ENCODE measurements at regions not wholly inside any gene's neighbourhood (a gene's known extent, or its start where the extent isn't known, plus 50 kb on each side); places are given as distances from the start of the nearest gene placed in this dataset.

DNA sequence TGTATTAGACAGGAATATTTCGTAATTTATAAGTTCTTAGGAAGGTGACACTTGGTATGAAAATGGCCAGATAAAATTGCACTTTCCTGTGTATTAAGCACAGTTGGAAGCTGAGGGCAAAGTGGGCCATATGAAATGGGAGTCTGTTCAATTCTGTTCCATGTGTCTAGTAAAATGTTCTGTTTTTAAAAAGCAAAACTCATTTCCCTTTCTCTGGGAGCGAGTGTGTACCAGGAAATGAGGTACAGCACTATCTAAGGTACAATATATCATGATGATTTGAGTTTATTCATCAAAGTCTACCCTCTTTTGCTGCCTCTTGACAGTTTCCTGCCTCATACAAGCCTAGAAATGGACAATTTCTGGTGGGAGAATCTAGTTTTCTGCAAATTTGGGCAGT lies 51.2 kb upstream of the KCNN2 start:
- no peak overlapping the region for H3K4me3 Mint-ChIP-seq (ENCODE audit: unreplicated experiment)
- no peaks in the 10 kb centered on the region for H3K36me3 ChIP-seq (ENCODE audit: control insufficient read depth, insufficient read depth, low read length)
- H3K9me3 Mint-ChIP-seq (ENCODE audit: unreplicated experiment) = no peaks in the 10 kb centered on the region
- no peak overlapping the region for H3K4me3 ChIP-seq (ENCODE audit: low read depth, low read length)
- H3K9me3 ChIP-seq = no peaks in the 10 kb centered on the region
- no peaks in the 10 kb centered on the region for H3K4me1 Mint-ChIP-seq (ENCODE audit: low read depth, unreplicated experiment)
- intact Hi-C loops (cut with micrococcal nuclease; ENCODE audit: unreplicated experiment) = no loop called here
- H3K27me3 ChIP-seq (replicated peaks; ENCODE audit: control insufficient read depth, insufficient read depth, low read length) = no peaks in the 10 kb centered on the region
- peaks cover 3% of the 10 kb centered on the region for H3K27me3 Mint-ChIP-seq (ENCODE audit: insufficient read depth, unreplicated experiment)
- ChIA-PET POLR2A (no interaction called here), CTCF (no interaction called here)
- H3K27ac Mint-ChIP-seq (ENCODE audit: unreplicated experiment) = no peak overlapping the region
- H3K4me1 ChIP-seq = no peaks in the 10 kb centered on the region
- no TSS peak for BruUV-seq (replicated peaks)
- no peak for DNase-seq
- H3K36me3 Mint-ChIP-seq (ENCODE audit: insufficient read depth, unreplicated experiment) = no peaks in the 10 kb centered on the region
- TF ChIP-seq, protein P1, sequence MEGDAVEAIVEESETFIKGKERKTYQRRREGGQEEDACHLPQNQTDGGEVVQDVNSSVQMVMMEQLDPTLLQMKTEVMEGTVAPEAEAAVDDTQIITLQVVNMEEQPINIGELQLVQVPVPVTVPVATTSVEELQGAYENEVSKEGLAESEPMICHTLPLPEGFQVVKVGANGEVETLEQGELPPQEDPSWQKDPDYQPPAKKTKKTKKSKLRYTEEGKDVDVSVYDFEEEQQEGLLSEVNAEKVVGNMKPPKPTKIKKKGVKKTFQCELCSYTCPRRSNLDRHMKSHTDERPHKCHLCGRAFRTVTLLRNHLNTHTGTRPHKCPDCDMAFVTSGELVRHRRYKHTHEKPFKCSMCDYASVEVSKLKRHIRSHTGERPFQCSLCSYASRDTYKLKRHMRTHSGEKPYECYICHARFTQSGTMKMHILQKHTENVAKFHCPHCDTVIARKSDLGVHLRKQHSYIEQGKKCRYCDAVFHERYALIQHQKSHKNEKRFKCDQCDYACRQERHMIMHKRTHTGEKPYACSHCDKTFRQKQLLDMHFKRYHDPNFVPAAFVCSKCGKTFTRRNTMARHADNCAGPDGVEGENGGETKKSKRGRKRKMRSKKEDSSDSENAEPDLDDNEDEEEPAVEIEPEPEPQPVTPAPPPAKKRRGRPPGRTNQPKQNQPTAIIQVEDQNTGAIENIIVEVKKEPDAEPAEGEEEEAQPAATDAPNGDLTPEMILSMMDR (IDR thresholded peaks at IDR 0.05; ENCODE audit: insufficient read depth in 1 of 2, low read depth in 1 of 2, low read length in 1 of 2, severe bottlenecking in 1 of 2, unreplicated experiment in 1 of 2) = no peak

DNA sequence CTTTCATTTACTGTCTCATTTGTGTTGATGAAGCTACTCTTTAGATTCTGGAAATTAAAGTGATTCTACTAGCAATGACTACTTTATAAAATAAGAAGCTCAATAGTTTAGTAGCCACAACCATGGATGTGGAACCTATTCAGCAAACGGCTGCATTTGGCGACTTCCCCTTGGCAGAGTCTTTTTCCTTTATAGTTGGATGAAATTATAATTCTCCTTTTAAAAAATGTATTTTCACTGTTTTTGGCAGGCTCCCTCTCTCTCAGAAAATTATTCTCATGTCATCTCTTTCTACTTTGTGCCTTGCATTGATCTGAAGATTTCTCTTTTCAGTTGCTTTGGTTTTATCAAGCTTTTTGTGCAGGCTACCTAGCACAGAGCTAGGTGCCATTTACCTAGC lies 50.6 kb upstream of the KCNN2 start:
- H3K4me3 ChIP-seq (ENCODE audit: low read depth, low read length) = no peak overlapping the region
- no peak overlapping the region for H3K27ac Mint-ChIP-seq (ENCODE audit: unreplicated experiment)
- no peaks in the 10 kb centered on the region for H3K36me3 Mint-ChIP-seq (ENCODE audit: insufficient read depth, unreplicated experiment)
- H3K27me3 Mint-ChIP-seq (ENCODE audit: insufficient read depth, unreplicated experiment) = peaks cover 3% of the 10 kb centered on the region
- H3K4me1 ChIP-seq = no peaks in the 10 kb centered on the region
- CTCF ChIA-PET = no interaction called here
- no TSS peak for BruUV-seq (replicated peaks)
- H3K4me1 Mint-ChIP-seq (ENCODE audit: low read depth, unreplicated experiment) = no peaks in the 10 kb centered on the region
- H3K36me3 ChIP-seq (ENCODE audit: control insufficient read depth, insufficient read depth, low read length) = no peaks in the 10 kb centered on the region
- intact Hi-C loops (cut with micrococcal nuclease; ENCODE audit: unreplicated experiment) = no loop called here
- H3K9me3 ChIP-seq = no peaks in the 10 kb centered on the region
- H3K9me3 Mint-ChIP-seq (ENCODE audit: unreplicated experiment) = no peaks in the 10 kb centered on the region
- POLR2A ChIA-PET = no interaction called here
- TF ChIP-seq, protein P1 (IDR thresholded peaks at IDR 0.05; ENCODE audit: insufficient read depth in 1 of 2, low read depth in 1 of 2, low read length in 1 of 2, severe bottlenecking in 1 of 2, unreplicated experiment in 1 of 2) = no peak
- DNase-seq = no peak
- no peaks in the 10 kb centered on the region for H3K27me3 ChIP-seq (replicated peaks; ENCODE audit: control insufficient read depth, insufficient read depth, low read length)
- no peak overlapping the region for H3K4me3 Mint-ChIP-seq (ENCODE audit: unreplicated experiment)

DNA sequence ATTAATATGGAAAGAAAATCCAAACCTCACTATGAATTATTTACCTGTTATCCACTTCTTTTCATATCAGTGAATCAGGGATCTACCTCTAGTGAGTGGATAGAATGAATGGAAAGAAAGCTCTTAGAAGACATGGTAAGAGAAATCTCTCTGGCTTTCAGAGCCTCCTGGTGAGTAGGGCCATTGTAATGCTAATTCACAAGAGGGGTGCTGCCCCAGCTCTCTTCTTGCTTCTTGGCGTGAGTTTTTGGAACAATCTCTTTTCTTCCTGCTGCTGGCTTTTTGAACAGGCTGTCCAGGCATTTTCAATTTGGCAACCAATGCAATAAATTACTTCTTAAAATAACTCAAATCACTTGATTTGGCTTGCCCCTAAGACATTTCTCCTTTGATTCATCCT lies 49.9 kb upstream of the KCNN2 start:
- CTCF ChIA-PET = no interaction called here
- POLR2A ChIA-PET = no interaction called here

More for the DNA sequence above, 49.9 kb upstream of the KCNN2 start:
- TF ChIP-seq, protein P1 (IDR thresholded peaks at IDR 0.05; ENCODE audit: insufficient read depth in 1 of 2, low read depth in 1 of 2, low read length in 1 of 2, severe bottlenecking in 1 of 2, unreplicated experiment in 1 of 2) = no peak
- Mint-ChIP-seq H3K4me1 (ENCODE audit: low read depth, unreplicated experiment) (no peaks in the 10 kb centered on the region), H3K27ac (ENCODE audit: unreplicated experiment) (no peak overlapping the region), H3K4me3 (ENCODE audit: unreplicated experiment) (no peak overlapping the region), H3K9me3 (ENCODE audit: unreplicated experiment) (no peaks in the 10 kb centered on the region), H3K36me3 (ENCODE audit: insufficient read depth, unreplicated experiment) (no peaks in the 10 kb centered on the region), H3K27me3 (ENCODE audit: insufficient read depth, unreplicated experiment) (peaks cover 3% of the 10 kb centered on the region)
- intact Hi-C loops (cut with micrococcal nuclease; ENCODE audit: unreplicated experiment) = no loop called here
- no TSS peak for BruUV-seq (replicated peaks)
- Histone ChIP-seq H3K9me3 (no peaks in the 10 kb centered on the region), H3K36me3 (ENCODE audit: control insufficient read depth, insufficient read depth, low read length) (no peaks in the 10 kb centered on the region), H3K27me3 (replicated peaks; ENCODE audit: control insufficient read depth, insufficient read depth, low read length) (no peaks in the 10 kb centered on the region), H3K4me3 (ENCODE audit: low read depth, low read length) (no peak overlapping the region), H3K4me1 (no peaks in the 10 kb centered on the region)
- DNase-seq = no peak
